Mesendoderm (in vitro differentiated cells): ENCODE measurements at regions not wholly inside any gene's neighbourhood (a gene's known extent, or its start where the extent isn't known, plus 50 kb on each side); places are given as distances from the start of the nearest gene placed in this dataset.

Experiments
- DNase-seq: peaks from one replicate; pipeline ENCODE4 v3.0.0; 2013
- H2AK5ac ChIP-seq: 2 replicates; pipeline ENCODE4 v1.6.1; 2013; ENCODE audit warnings: low read length, inconsistent platforms
- H2BK120ac ChIP-seq: 2 replicates; pipeline ENCODE4 v1.6.1; 2013; ENCODE audit warnings: low read depth, mild to moderate bottlenecking, low read length, moderate library complexity, mixed read lengths
- H2BK15ac ChIP-seq: replicated peaks from 2 replicates; pipeline ENCODE4 v1.6.1; 2013; ENCODE audit warnings: low read depth, mild to moderate bottlenecking, moderate library complexity
- H2BK5ac ChIP-seq: 2 replicates; pipeline ENCODE4 v1.6.1; 2013; ENCODE audit warnings: low read length, inconsistent platforms
- H3K18ac ChIP-seq: 2 replicates; pipeline ENCODE4 v1.6.1; 2013; ENCODE audit warnings: mild to moderate bottlenecking, low read length, mixed read lengths
- H3K23ac ChIP-seq: one replicate; pipeline ENCODE4 v1.6.1; 2013; ENCODE audit warnings: low read length
- H3K27ac ChIP-seq: 2 replicates; pipeline ENCODE4 v1.5.1; 2013; ENCODE audit warnings: low read depth, mild to moderate bottlenecking, inconsistent platforms, low read length, moderate library complexity
- H3K27me3 ChIP-seq: 2 replicates; pipeline ENCODE4 v1.6.1; 2013; ENCODE audit warnings: low read length, control low read depth, mild to moderate bottlenecking, inconsistent platforms; ENCODE audit not compliant: insufficient read depth, poor library complexity
- H3K36me3 ChIP-seq: 2 replicates; pipeline ENCODE4 v1.6.1; 2013; ENCODE audit warnings: low read length, inconsistent platforms; ENCODE audit not compliant: control insufficient read depth, insufficient read depth
- H3K4ac ChIP-seq: one replicate; pipeline ENCODE4 v1.6.1; 2013; ENCODE audit warnings: low read depth, mild to moderate bottlenecking, low read length, moderate library complexity
- H3K4me1 ChIP-seq: 2 replicates; pipeline ENCODE4 v1.6.1; 2013; ENCODE audit warnings: low read depth, low read length, inconsistent platforms; ENCODE audit not compliant: control insufficient read depth
- H3K4me2 ChIP-seq: 2 replicates; pipeline ENCODE4 v1.6.1; 2013; ENCODE audit warnings: low read length
- H3K4me3 ChIP-seq: 2 replicates; pipeline ENCODE4 v1.5.1; 2013; ENCODE audit warnings: mild to moderate bottlenecking, low read length
- H3K56ac ChIP-seq: one replicate; pipeline ENCODE4 v1.6.1; 2013; ENCODE audit warnings: low read length
- H3K79me1 ChIP-seq: 2 replicates; pipeline ENCODE4 v1.6.1; 2013; ENCODE audit warnings: low read length, inconsistent platforms
- H3K79me2 ChIP-seq: 2 replicates; pipeline ENCODE4 v1.6.1; 2013; ENCODE audit warnings: mild to moderate bottlenecking, low read length; ENCODE audit not compliant: control insufficient read depth, insufficient read depth
- H3K9ac ChIP-seq: 2 replicates; pipeline ENCODE4 v1.6.1; 2013; ENCODE audit warnings: low read length, inconsistent platforms
- H4K5ac ChIP-seq: one replicate; pipeline ENCODE4 v1.6.1; 2013; ENCODE audit warnings: low read length
- H4K8ac ChIP-seq: one replicate; pipeline ENCODE4 v1.6.1; 2013; ENCODE audit warnings: low read depth, mild to moderate bottlenecking, control low read depth, low read length, moderate library complexity
- WGBS: extraction: QIAGEN DNeasy Blood & Tissue Kit; methylation state at CpG from one replicate; pipeline ENCODE4 v1.1.7; 2013; ENCODE audit warnings: low lambda C conversion rate, missing lambda C conversion rate; ENCODE audit not compliant: insufficient coverage; ENCODE audit errors: extremely low coverage; 5-methylcytosine and 5-hydroxymethylcytosine counted together

- Histone ChIP-seq H3K27ac (no peak overlapping the region), H2BK120ac (no peak overlapping the region), H3K4me1 (no peaks in the 10 kb centered on the region), H3K23ac (no peak overlapping the region), H3K79me1 (no peaks in the 10 kb centered on the region), H4K8ac (no peak overlapping the region), H3K4me2 (no peak overlapping the region), H3K4me3 (no peak overlapping the region), H3K18ac (no peak overlapping the region), H3K27me3 (no peaks in the 10 kb centered on the region), H3K9ac (no peak overlapping the region), H3K79me2 (no peaks in the 10 kb centered on the region), H3K36me3 (no peaks in the 10 kb centered on the region), H4K5ac (no peak overlapping the region), H2BK5ac (no peak overlapping the region), H3K56ac (no peak overlapping the region), H3K4ac (no peak overlapping the region), H2AK5ac (no peak overlapping the region), H2BK15ac (no peak overlapping the region)
- DNase-seq: peak; percentile 25
- WGBS: no CpG with 5 or more reads among the region's 1 CpG
These were observed 632.8 kb upstream of the RAG2 start for GRCh38 chr11:37230865-37231264.

- Histone ChIP-seq H3K79me1 (no peaks in the 10 kb centered on the region), H3K4me2 (no peak overlapping the region), H3K9ac (no peak overlapping the region), H3K56ac (no peak overlapping the region), H3K4ac (no peak overlapping the region), H4K5ac (no peak overlapping the region), H3K79me2 (no peaks in the 10 kb centered on the region), H3K36me3 (no peaks in the 10 kb centered on the region), H3K23ac (no peak overlapping the region), H2BK15ac (no peak overlapping the region), H3K4me1 (no peaks in the 10 kb centered on the region), H2AK5ac (no peak overlapping the region), H3K18ac (no peak overlapping the region), H2BK120ac (no peak overlapping the region), H3K27ac (no peak overlapping the region), H3K27me3 (no peaks in the 10 kb centered on the region), H4K8ac (no peak overlapping the region), H3K4me3 (no peak overlapping the region), H2BK5ac (no peak overlapping the region)
- DNase-seq: no peak
- no CpG with 5 or more reads among the region's 4 CpGs for WGBS
These were observed 625.9 kb upstream of the RAG2 start for GRCh38 chr11:37223962-37224361.

DNA sequence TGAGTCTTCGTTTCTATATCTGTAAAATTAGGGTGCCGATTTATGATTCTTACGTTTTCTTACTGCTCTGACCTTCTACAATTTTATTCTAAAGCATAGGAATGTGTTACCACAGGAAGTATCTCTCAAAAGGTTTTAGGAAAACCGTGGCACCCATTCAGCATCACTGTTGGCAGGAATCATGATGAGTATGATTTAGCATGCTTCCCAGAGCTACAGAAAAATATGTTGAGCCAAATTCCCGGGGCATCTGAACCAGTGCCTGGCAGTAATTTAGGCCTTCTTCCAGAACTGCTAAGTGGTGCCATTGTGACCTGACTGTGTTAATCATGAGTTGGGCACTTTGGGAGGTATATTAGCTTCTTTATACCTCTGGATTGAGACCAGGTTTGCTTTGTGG lies 605.0 kb upstream of the RAG2 start:
- Histone ChIP-seq H3K18ac (no peak overlapping the region), H3K79me1 (no peaks in the 10 kb centered on the region), H3K9ac (no peak overlapping the region), H3K23ac (no peak overlapping the region), H3K4ac (no peak overlapping the region), H3K27me3 (no peaks in the 10 kb centered on the region), H3K4me1 (no peaks in the 10 kb centered on the region), H4K8ac (no peak overlapping the region), H3K79me2 (no peaks in the 10 kb centered on the region), H3K56ac (no peak overlapping the region), H3K27ac (no peak overlapping the region), H2BK120ac (no peak overlapping the region), H4K5ac (no peak overlapping the region), H2BK15ac (no peak overlapping the region), H2AK5ac (no peak overlapping the region), H2BK5ac (no peak overlapping the region), H3K36me3 (no peaks in the 10 kb centered on the region), H3K4me2 (no peak overlapping the region), H3K4me3 (no peak overlapping the region)
- no CpG with 5 or more reads among the region's 5 CpGs for WGBS
- DNase-seq: no peak

GRCh38 chr11:37199082-37199481 lies 601.0 kb upstream of the RAG2 start:
- Histone ChIP-seq H2AK5ac (no peak overlapping the region), H2BK120ac (no peak overlapping the region), H3K79me2 (no peaks in the 10 kb centered on the region), H4K5ac (no peak overlapping the region), H3K4me3 (no peak overlapping the region), H2BK15ac (no peak overlapping the region), H3K27ac (no peak overlapping the region), H3K79me1 (no peaks in the 10 kb centered on the region), H3K18ac (no peak overlapping the region), H3K36me3 (no peaks in the 10 kb centered on the region), H2BK5ac (no peak overlapping the region), H3K4ac (no peak overlapping the region), H4K8ac (no peak overlapping the region), H3K9ac (no peak overlapping the region), H3K4me1 (no peaks in the 10 kb centered on the region), H3K4me2 (no peak overlapping the region), H3K23ac (no peak overlapping the region), H3K27me3 (no peaks in the 10 kb centered on the region), H3K56ac (no peak overlapping the region)
- DNase-seq: peak; percentile 73
- WGBS: no CpG with 5 or more reads among the region's 1 CpG

- no CpG with 5 or more reads among the region's 1 CpG for WGBS
- Histone ChIP-seq H3K4me2 (no peak overlapping the region), H3K4me3 (no peak overlapping the region), H3K4ac (no peak overlapping the region), H3K56ac (no peak overlapping the region), H4K5ac (no peak overlapping the region), H3K4me1 (no peaks in the 10 kb centered on the region), H3K9ac (no peak overlapping the region), H3K36me3 (no peaks in the 10 kb centered on the region), H2BK5ac (no peak overlapping the region), H3K79me2 (no peaks in the 10 kb centered on the region), H2BK15ac (no peak overlapping the region), H2AK5ac (no peak overlapping the region), H3K23ac (no peak overlapping the region), H3K18ac (no peak overlapping the region), H3K27me3 (no peaks in the 10 kb centered on the region), H3K27ac (no peak overlapping the region), H2BK120ac (no peak overlapping the region), H3K79me1 (no peaks in the 10 kb centered on the region), H4K8ac (no peak overlapping the region)
- DNase-seq: no peak
These were observed 586.3 kb upstream of the RAG2 start for GRCh38 chr11:37184326-37184725.

- no peak overlapping the region for H3K23ac ChIP-seq
- no peak overlapping the region for H3K4me2 ChIP-seq
- no peak overlapping the region for H3K27ac ChIP-seq
- WGBS: no CpG with 5 or more reads among the region's 5 CpGs
- H3K4me3 ChIP-seq: no peak overlapping the region
- peaks cover 1% of the 10 kb centered on the region for H3K4me1 ChIP-seq
- peak; percentile 57 for DNase-seq
- no peak overlapping the region for H4K8ac ChIP-seq
- H2BK15ac ChIP-seq: no peak overlapping the region
- H2AK5ac ChIP-seq: no peak overlapping the region
- no peak overlapping the region for H4K5ac ChIP-seq
- H3K56ac ChIP-seq: no peak overlapping the region
- no peaks in the 10 kb centered on the region for H3K79me1 ChIP-seq
- H3K36me3 ChIP-seq: no peaks in the 10 kb centered on the region
- H2BK120ac ChIP-seq: no peak overlapping the region
- H3K4ac ChIP-seq: no peak overlapping the region
- H3K27me3 ChIP-seq: no peaks in the 10 kb centered on the region
- H3K18ac ChIP-seq: no peak overlapping the region
- no peak overlapping the region for H3K9ac ChIP-seq
- no peak overlapping the region for H2BK5ac ChIP-seq
- no peaks in the 10 kb centered on the region for H3K79me2 ChIP-seq
These were observed 584.0 kb upstream of the RAG2 start for GRCh38 chr11:37182031-37182430.
